Right ventricle myocardium inferior (tissue), 1 donor: ENCODE measurements at regions not wholly inside any gene's neighbourhood (a gene's known extent, or its start where the extent isn't known, plus 50 kb on each side); places are given as distances from the start of the nearest gene placed in this dataset.

ENCODE experiments used
- ATAC-seq: fragments of 200-7000 bp; cut with Tn5 transposase; one replicate; pipeline ENCODE4 v1.9.1; 2020; ENCODE audit warnings: mild to moderate bottlenecking, moderate library complexity
- DNase-seq: peaks from one replicate; pipeline ENCODE4 v3.0.0; 2021; ENCODE audit errors: missing footprints
- intact Hi-C: fragments of 100-400 bp; cut with DNase I; formaldehyde crosslinking; loops from one replicate; pipeline ENCODE4 v1.11.0; 2022
- donor health status: DM: no; HTN: yes; CAD: no; lungs with severe emphysema.

GRCh38 chr3:117254985-117255384 lies 545.4 kb downstream of the TUSC7 start:
- intact Hi-C loops, result no loop called here
- DNase-seq (no peak), ATAC-seq (no peak)

- DNase-seq (no peak), ATAC-seq (no peak)
- intact Hi-C loops, result no loop called here
Observed at GRCh38 chr3:117255736-117256135, 546.2 kb downstream of the TUSC7 start.

- no peak for ATAC-seq
- DNase-seq, result no peak
Observed at GRCh38 chr3:117261983-117262421, 552.4 kb downstream of the TUSC7 start.

GRCh38 chr3:117263270-117263669 lies 553.7 kb downstream of the TUSC7 start:
- DNase-seq, result no peak
- no peak for ATAC-seq
- intact Hi-C loops, result no loop called here

More at GRCh38 chr3:117261983-117262421, 552.4 kb downstream of the TUSC7 start:
- intact Hi-C loops, result no loop called here

- ATAC-seq, result no peak
- DNase-seq, result no peak
- intact Hi-C loops, result no loop called here
Observed at GRCh38 chr3:117263745-117264144, 554.2 kb downstream of the TUSC7 start.

GRCh38 chr3:117264204-117264994 lies 554.8 kb downstream of the TUSC7 start:
- ATAC-seq, result no peak
- no peak for DNase-seq
- intact Hi-C loops, result no loop called here

GRCh38 chr3:117266806-117267205 lies 557.2 kb downstream of the TUSC7 start:
- ATAC-seq, result no peak
- no peak for DNase-seq
- intact Hi-C loops, result no loop called here

GRCh38 chr3:117268318-117268717 lies 558.7 kb downstream of the TUSC7 start:
- ATAC-seq, result no peak
- intact Hi-C loops, result no loop called here
- DNase-seq, result no peak

- intact Hi-C loops, result no loop called here
- DNase-seq (no peak), ATAC-seq (no peak)
Observed at GRCh38 chr3:117272274-117272673, 562.7 kb downstream of the TUSC7 start.

GRCh38 chr3:117272876-117273523 lies 563.4 kb downstream of the TUSC7 start:
- intact Hi-C loops, result no loop called here
- no peak for DNase-seq
- no peak for ATAC-seq

- intact Hi-C loops, result no loop called here
- DNase-seq (no peak), ATAC-seq (peak; percentile 67)
Observed at GRCh38 chr3:117277816-117278215, 568.2 kb downstream of the TUSC7 start.

- DNase-seq (no peak), ATAC-seq (peak; percentile 52)
- intact Hi-C loops, result no loop called here
Observed at GRCh38 chr3:117278424-117279190, 569.0 kb downstream of the TUSC7 start.

GRCh38 chr3:117281371-117281770 lies 571.8 kb downstream of the TUSC7 start:
- DNase-seq (no peak), ATAC-seq (no peak)
- intact Hi-C loops, result no loop called here

- no peak for DNase-seq
- intact Hi-C loops, result no loop called here
Observed at GRCh38 chr3:117282566-117282965, 573.0 kb downstream of the TUSC7 start.

GRCh38 chr3:117285737-117286136 lies 576.2 kb downstream of the TUSC7 start:
- no peak for ATAC-seq
- no peak for DNase-seq
- intact Hi-C loops, result no loop called here

More at GRCh38 chr3:117282566-117282965, 573.0 kb downstream of the TUSC7 start:
- ATAC-seq, result no peak

- no peak for DNase-seq
- intact Hi-C loops, result no loop called here
- ATAC-seq, result no peak
Observed at GRCh38 chr3:117286488-117286887, 576.9 kb downstream of the TUSC7 start.

- no peak for ATAC-seq
- DNase-seq, result no peak
- intact Hi-C loops, result no loop called here
Observed at GRCh38 chr3:117287602-117288001, 578.0 kb downstream of the TUSC7 start.

GRCh38 chr3:117291476-117291875 lies 581.9 kb downstream of the TUSC7 start:
- intact Hi-C loops, result no loop called here
- ATAC-seq (no peak), DNase-seq (no peak)

- ATAC-seq (no peak), DNase-seq (no peak)
- intact Hi-C loops, result no loop called here
Observed at GRCh38 chr3:117297065-117297464, 587.5 kb downstream of the TUSC7 start.

GRCh38 chr3:117297541-117297940 lies 588.0 kb downstream of the TUSC7 start:
- intact Hi-C loops, result no loop called here
- ATAC-seq, result no peak
- DNase-seq, result no peak
